SK-N-SH (cell line): ENCODE measurements at regions not wholly inside any gene's neighbourhood (a gene's known extent, or its start where the extent isn't known, plus 50 kb on each side); places are given as distances from the start of the nearest gene placed in this dataset.

ENCODE experiments used
- CHD2 ChIP-seq: fragments of 150-350 bp; IDR thresholded peaks from 2 replicates; pipeline ENCODE4 v1.6.1; 2018; ENCODE audit warnings: low read length; ENCODE audit not compliant: partially characterized antibody
- CTCF ChIP-seq: fragments of 200-600 bp; sonication (generic); IDR thresholded peaks from 2 replicates; pipeline ENCODE4 v1.6.1; 2017; ENCODE audit warnings: antibody characterized with exemption, mild to moderate bottlenecking, moderate library complexity
- ELF1 ChIP-seq: IDR thresholded peaks from 2 replicates; pipeline ENCODE4 v1.4.0; 2012
- EZH2phosphoT487 ChIP-seq: fragments of 200-600 bp; sonication (generic); IDR thresholded peaks from 2 replicates; pipeline ENCODE4 v1.6.1; 2017; ENCODE audit warnings: low read depth, mixed run types, mild to moderate bottlenecking, antibody characterized with exemption, moderate library complexity, borderline replicate concordance
- FOXJ3 ChIP-seq: sonication (generic); formaldehyde crosslinking; IDR thresholded peaks from 2 replicates; pipeline ENCODE4 v1.5.1; 2020; ENCODE audit warnings: mild to moderate bottlenecking, missing genetic modification reagents
- MXI1 ChIP-seq: IDR thresholded peaks from 2 replicates; pipeline ENCODE4 v1.6.1; 2012; ENCODE audit warnings: mild to moderate bottlenecking, low read depth, low read length, improper control_type of control experiment
- RFX5 ChIP-seq: IDR thresholded peaks from 2 replicates; pipeline ENCODE4 v1.6.1; 2012; ENCODE audit warnings: mild to moderate bottlenecking, improper control_type of control experiment, low read length
- SIN3A ChIP-seq: IDR thresholded peaks from 2 replicates; pipeline ENCODE4 v1.6.1; 2012; ENCODE audit warnings: low read depth, mild to moderate bottlenecking, low read length, moderate library complexity, borderline replicate concordance
- TAF1 ChIP-seq: IDR thresholded peaks from 2 replicates; pipeline ENCODE4 v1.6.1; 2012; ENCODE audit warnings: low read depth, mild to moderate bottlenecking, low read length, moderate library complexity, borderline replicate concordance

GRCh38 chr4:182101618-182102017, 141.6 kb upstream of the TENM3 start:
- TF ChIP-seq MXI1 = no peak
- no peak for TF ChIP-seq CTCF
- TF ChIP-seq RFX5 = no peak
- TF ChIP-seq TAF1 = no peak
- TF ChIP-seq CHD2 = no peak
- TF ChIP-seq SIN3A = no peak
- no peak for TF ChIP-seq FOXJ3 (CRISPR knock-in tag)
- no peak for TF ChIP-seq EZH2phosphoT487
- TF ChIP-seq ELF1 = no peak
